ENCODE measurements at regions not wholly inside any gene's neighbourhood (a gene's known extent, or its start where the extent isn't known, plus 50 kb on each side); places are given as distances from the start of the nearest gene placed in this dataset.
A peak's percentile ranks its signal among the peaks of the same experiment; 100 is the strongest.

DNA sequence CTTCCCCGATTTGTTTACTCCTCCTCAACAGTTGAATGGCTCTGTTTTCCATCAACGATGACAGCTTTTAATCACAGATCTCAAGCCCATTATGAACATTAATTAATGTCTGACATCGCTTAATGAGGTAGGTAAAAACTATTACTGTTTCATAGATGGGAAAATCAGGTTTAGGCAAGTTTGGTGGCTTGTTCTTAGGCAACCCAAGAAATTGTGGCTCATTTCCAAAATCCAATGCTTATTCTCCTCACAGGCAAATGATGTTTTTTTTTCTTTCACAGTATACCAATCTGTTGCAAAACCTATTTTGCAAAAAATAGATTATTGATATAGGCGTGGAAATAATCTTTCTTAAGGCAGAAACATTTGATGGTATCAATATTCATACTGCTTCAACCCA lies 70.8 kb upstream of the CHD1 start:
- no peak for DNase-seq

DNA sequence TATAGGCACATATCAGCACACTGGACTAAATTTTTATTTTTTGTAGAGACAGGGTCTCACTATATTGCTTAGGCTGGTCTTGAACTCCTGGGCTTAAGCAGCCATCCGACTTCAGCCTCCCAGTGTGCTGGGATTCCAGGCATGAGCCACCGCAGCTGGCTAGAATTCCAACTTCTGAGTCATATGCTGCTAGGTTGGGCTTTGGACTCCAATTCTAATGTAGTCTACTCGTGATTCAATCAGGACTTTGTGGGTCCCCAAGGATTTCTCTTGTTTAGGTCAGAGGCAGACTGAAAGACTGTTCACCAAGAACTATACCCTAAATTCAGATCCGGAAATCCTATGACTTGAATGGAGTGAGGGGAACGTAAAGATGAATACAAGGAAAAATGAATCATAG lies 68.2 kb upstream of the CHD1 start:
- DNase-seq = peak; percentile 80

DNA sequence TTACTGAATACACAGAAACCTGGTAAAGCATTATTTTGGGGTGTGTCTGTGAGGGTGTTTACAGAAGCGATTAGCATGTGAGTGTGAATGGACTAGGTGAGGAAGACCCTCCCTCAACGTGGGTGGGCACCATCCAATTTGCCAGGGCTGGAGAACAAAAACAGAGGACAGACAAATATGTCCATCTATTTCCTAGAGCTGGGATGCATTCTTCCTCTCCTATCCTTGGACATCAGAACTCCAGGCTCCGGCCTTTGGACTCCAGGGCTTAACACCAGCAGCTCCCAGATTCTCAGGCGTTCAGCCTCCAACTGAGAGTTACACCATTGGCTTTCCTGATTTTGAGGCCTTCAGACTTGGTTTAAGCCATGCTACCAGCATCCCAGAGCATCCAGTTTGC lies 65.8 kb upstream of the CHD1 start:
- DNase-seq = no peak

DNA sequence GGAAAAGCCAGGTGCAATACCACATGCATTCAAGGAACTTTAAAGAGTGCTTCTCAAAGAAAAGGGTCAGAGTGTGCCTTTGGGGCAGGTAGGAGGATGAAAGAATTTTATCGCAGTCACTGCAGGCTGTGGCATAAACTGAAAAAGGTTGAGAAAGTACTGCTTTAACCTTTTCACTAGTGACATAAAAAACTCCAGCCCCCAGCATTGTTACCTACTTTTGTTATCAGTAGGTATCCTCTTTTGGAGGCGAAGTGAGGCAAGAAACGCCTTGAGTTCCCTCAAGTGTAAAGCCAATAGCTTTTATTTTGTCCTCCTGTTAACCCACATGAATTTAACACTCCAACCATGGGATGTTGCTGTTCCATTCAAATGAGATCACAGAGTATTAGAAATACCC lies 64.7 kb upstream of the CHD1 start:
- no peak for DNase-seq

DNA sequence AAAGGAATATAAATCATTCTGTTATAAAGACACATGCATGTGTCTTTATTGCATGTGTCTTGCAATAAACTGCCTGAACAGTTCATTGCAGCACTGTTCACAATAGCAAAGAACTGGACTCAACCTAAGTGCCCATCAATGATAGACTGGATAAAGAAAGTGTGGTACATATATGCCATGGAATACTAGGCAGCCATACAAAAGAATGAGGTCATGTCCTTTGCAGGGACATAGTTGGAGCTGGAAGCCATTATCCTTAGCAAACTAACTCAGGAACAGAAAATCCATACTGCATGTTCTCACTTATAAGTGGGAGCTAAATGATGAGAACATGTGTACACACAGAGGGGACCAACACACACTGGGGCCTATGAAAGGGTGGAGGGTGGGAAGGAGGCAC lies 63.7 kb upstream of the CHD1 start:
- no peak for DNase-seq

DNA sequence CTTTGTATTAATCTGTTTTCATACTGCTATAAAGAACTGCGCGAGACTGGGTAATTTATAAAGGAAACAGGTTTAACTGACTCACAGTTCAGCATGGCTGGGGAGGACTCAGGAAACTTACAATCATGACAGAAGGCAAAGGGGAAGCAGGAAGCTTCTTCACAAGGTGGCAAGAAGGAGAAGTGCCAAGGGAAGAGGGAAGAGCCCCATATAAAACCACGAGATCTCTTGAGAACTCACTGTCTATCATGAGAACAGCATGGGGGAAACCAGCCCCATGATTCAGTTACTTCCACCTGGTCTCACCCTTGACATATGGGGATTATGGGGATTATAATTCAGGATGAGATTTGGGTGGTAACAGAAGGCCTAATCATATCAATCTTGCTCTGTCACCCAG lies 60.9 kb upstream of the CHD1 start:
- DNase-seq = no peak

DNA sequence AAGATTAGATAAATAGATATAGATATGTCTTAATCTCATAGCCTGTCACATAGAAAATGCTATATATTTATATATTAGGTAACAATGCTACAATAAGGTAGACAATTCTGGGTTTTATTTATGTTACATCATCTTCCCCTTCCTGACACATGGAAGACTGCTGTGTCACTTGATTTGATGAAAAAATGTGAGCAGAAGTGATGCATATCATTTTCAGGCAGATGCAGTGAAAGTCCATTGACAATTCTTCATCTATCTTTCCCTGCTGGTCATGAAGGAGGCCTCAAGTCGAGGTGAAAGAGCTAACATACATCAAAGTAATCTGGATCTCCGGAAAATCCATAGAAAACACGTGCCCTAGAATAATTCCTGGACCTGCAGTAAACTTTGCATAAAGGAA lies 57.8 kb upstream of the CHD1 start:
- no peak for DNase-seq

DNA sequence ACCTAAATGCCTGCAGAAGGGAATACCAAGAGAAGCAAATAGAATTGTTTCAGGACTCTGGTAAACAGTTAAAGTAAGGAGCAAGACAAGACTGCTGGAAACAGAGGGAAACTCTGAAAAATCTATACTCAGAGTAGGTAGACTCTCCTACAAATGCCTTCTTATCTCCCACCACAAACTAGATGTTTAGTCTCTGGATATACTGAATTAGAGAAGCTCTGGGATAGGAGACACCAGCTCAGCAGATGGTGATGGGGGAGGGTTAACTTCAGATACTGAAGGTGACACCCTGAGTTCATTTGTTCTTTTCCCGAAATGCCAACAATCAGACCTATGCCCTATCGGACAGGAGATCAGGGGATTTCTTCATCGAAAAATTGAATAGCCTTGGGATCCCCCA lies 54.1 kb upstream of the CHD1 start:
- DNase-seq = no peak
